NCI-H128 (cell line): ENCODE measurements at regions not wholly inside any gene's neighbourhood (a gene's known extent, or its start where the extent isn't known, plus 50 kb on each side); places are given as distances from the start of the nearest gene placed in this dataset.
A peak's percentile ranks its signal among the peaks of the same experiment; 100 is the strongest.
"Not testable (repeated sequence)": the region's sequence is repeated elsewhere in the genome, so short reads cannot be mapped to it uniquely, and the experiment has no call there.

ENCODE experiments used
- DNase-seq: peaks from one replicate; lab custom pipeline; 2025; ENCODE audit not compliant: unreplicated experiment; lab: John Stamatoyannopoulos, UW

GRCh38 chr6:168369786-168370185 is 50.2 kb upstream of the DACT2 start:
- no peak for DNase-seq

GRCh38 chr6:168370310-168370991 is 50.9 kb upstream of the DACT2 start:
- peak; percentile 22 for DNase-seq

- no peak for DNase-seq
These were observed 51.6 kb upstream of the DACT2 start for GRCh38 chr6:168371185-168371584.

- DNase-seq = no peak
These were observed 52.0 kb upstream of the DACT2 start for GRCh38 chr6:168371618-168371980.

GRCh38 chr6:168371981-168372711 is 52.6 kb upstream of the DACT2 start:
- DNase-seq = no peak

- peak; percentile 19 for DNase-seq
These were observed 53.3 kb upstream of the DACT2 start for GRCh38 chr6:168372889-168373288.

GRCh38 chr6:168373389-168373788 is 53.8 kb upstream of the DACT2 start:
- no peak for DNase-seq

GRCh38 chr6:168374051-168374502 is 54.5 kb upstream of the DACT2 start:
- no peak for DNase-seq

GRCh38 chr6:168374541-168375071 is 55.0 kb upstream of the DACT2 start:
- DNase-seq = no peak

GRCh38 chr6:168376120-168376519 is 56.5 kb upstream of the DACT2 start:
- DNase-seq = peak; percentile 34

- no peak for DNase-seq
These were observed 57.4 kb upstream of the DACT2 start for GRCh38 chr6:168376811-168377483.

GRCh38 chr6:168377484-168377855 is 57.9 kb upstream of the DACT2 start:
- DNase-seq = no peak

GRCh38 chr6:168377856-168378832 is 58.6 kb upstream of the DACT2 start:
- DNase-seq = no peak

- not testable (repeated sequence) for DNase-seq
These were observed 60.0 kb upstream of the DACT2 start for GRCh38 chr6:168379579-168379978.

- DNase-seq = not testable (repeated sequence)
These were observed 60.6 kb upstream of the SMOC2 start for GRCh38 chr6:168380166-168380955.

- DNase-seq = no peak
These were observed 59.9 kb upstream of the SMOC2 start for GRCh38 chr6:168380956-168381605.

GRCh38 chr6:168381726-168382458 is 59.1 kb upstream of the SMOC2 start:
- DNase-seq = no peak

- DNase-seq = no peak
These were observed 57.7 kb upstream of the SMOC2 start for GRCh38 chr6:168383062-168383854.
